HUDEP-2 (cell line): ENCODE measurements at regions not wholly inside any gene's neighbourhood (a gene's known extent, or its start where the extent isn't known, plus 50 kb on each side); places are given as distances from the start of the nearest gene placed in this dataset.

Experiments used
- DNase-seq, 76 experiments: peaks; one replicate each; lab custom pipeline; 2025; ENCODE audit not compliant: unreplicated experiment in 76 of 76; lab: John Stamatoyannopoulos, UW

GRCh38 chr2:100627330-100628300, 64.8 kb downstream of the PDCL3 start:
- DNase-seq = no peak

- DNase-seq = no peak
These were observed 65.7 kb downstream of the PDCL3 start for GRCh38 chr2:100628506-100628905.

GRCh38 chr2:100629309-100629708, 66.5 kb downstream of the PDCL3 start:
- no peak for DNase-seq

GRCh38 chr2:100630473-100630977, 67.7 kb downstream of the PDCL3 start:
- DNase-seq = no peak

- DNase-seq = no peak
These were observed 69.2 kb downstream of the PDCL3 start for GRCh38 chr2:100632037-100632436.

- no peak for DNase-seq
These were observed 70.0 kb downstream of the PDCL3 start for GRCh38 chr2:100632759-100633158.

GRCh38 chr2:100639588-100640390, 77.0 kb downstream of the PDCL3 start:
- no peak for DNase-seq

GRCh38 chr2:100640431-100641124, 77.8 kb downstream of the PDCL3 start:
- DNase-seq = no peak

GRCh38 chr2:100641125-100641435, 78.3 kb downstream of the PDCL3 start:
- DNase-seq = no peak

GRCh38 chr2:100642425-100642824, 79.6 kb downstream of the PDCL3 start:
- no peak for DNase-seq

- no peak for DNase-seq
These were observed 80.7 kb downstream of the PDCL3 start for GRCh38 chr2:100643467-100643866.

GRCh38 chr2:100643906-100644501, 81.2 kb downstream of the PDCL3 start:
- no peak for DNase-seq

GRCh38 chr2:100645695-100646429, 83.1 kb downstream of the PDCL3 start:
- no peak for DNase-seq

GRCh38 chr2:100647709-100648108, 84.9 kb downstream of the PDCL3 start:
- DNase-seq = no peak

GRCh38 chr2:100650151-100650550, 87.4 kb downstream of the PDCL3 start:
- DNase-seq = no peak

- DNase-seq = no peak
These were observed 90.7 kb downstream of the PDCL3 start for GRCh38 chr2:100653449-100654035.

- no peak for DNase-seq
These were observed 91.8 kb downstream of the PDCL3 start for GRCh38 chr2:100654611-100655010.

- DNase-seq = no peak
These were observed 92.7 kb downstream of the PDCL3 start for GRCh38 chr2:100655446-100655845.

- no peak for DNase-seq
These were observed 93.2 kb downstream of the PDCL3 start for GRCh38 chr2:100655936-100656534.
